SK-N-SH (cell line): ENCODE measurements at regions not wholly inside any gene's neighbourhood (a gene's known extent, or its start where the extent isn't known, plus 50 kb on each side); places are given as distances from the start of the nearest gene placed in this dataset.

ENCODE experiments used
- CTCF ChIA-PET: fragments of 300-600, 350-600 bp; formaldehyde crosslinking; extraction: SDS; loops from one replicate; lab custom pipeline; 2021; lab: Yijun Ruan, JAX
- POLR2A ChIA-PET: fragments of 350-600 bp; sonication (Branson Sonifier 250); formaldehyde crosslinking; extraction: SDS; loops from one replicate; lab custom pipeline; 2020; ENCODE audit warnings: antibody characterized with exemption, inconsistent platforms; lab: Yijun Ruan, JAX
- DNase-seq: peaks from one replicate; pipeline ENCODE4 v3.0.0; 2012
- H2AFZ ChIP-seq: fragments of 200-600 bp; sonication (generic); 2 replicates; pipeline ENCODE4 v1.8.1; 2016; ENCODE audit warnings: antibody characterized with exemption, mild to moderate bottlenecking, low read depth
- H3F3A ChIP-seq: fragments of 200-600 bp; sonication (generic); replicated peaks from 2 replicates; pipeline ENCODE3; 2016; ENCODE audit warnings: antibody characterized with exemption, mild to moderate bottlenecking; ENCODE audit not compliant: insufficient read depth
- H3K27ac ChIP-seq, 2 experiments: fragments of 200-500 bp in 1 of 2; fragments of 200-600 bp in 1 of 2; sonication (Bioruptor generic) in 1 of 2; sonication (generic), shearing (Covaris generic) in 1 of 2; 2 replicates each; pipeline versions ENCODE4 v1.5.1 to v1.6.1; 2014 to 2016; ENCODE audit warnings: low read depth in 2 of 2, inconsistent platforms in 1 of 2, low read length in 1 of 2, mild to moderate bottlenecking in 1 of 2, mixed read lengths in 1 of 2
- H3K27me3 ChIP-seq: fragments of 200-600 bp; sonication (generic), shearing (Covaris generic); 2 replicates; pipeline ENCODE4 v1.6.1; 2016; ENCODE audit warnings: mixed run types; ENCODE audit not compliant: insufficient read depth
- H3K36me3 ChIP-seq, 2 experiments: fragments of 200-500 bp in 1 of 2; fragments of 200-600 bp in 1 of 2; sonication (Bioruptor generic) in 1 of 2; sonication (generic) in 1 of 2; replicated peaks in 1 of 2; 2 replicates each; pipeline versions ENCODE3 to v1.5.1; 2014 to 2016; ENCODE audit warnings: low read length in 1 of 2, mild to moderate bottlenecking in 1 of 2; ENCODE audit not compliant: insufficient read depth in 2 of 2, control insufficient read depth in 1 of 2
- H3K4me1 ChIP-seq, 2 experiments: fragments of 200-500 bp in 1 of 2; fragments of 200-600 bp in 1 of 2; sonication (Bioruptor generic) in 1 of 2; sonication (generic), shearing (Covaris generic) in 1 of 2; 2 replicates each; pipeline versions ENCODE4 v1.5.1 to v1.6.1; 2014 to 2016; ENCODE audit warnings: low read depth in 1 of 2, low read length in 1 of 2, mixed run types in 1 of 2; ENCODE audit not compliant: insufficient read depth in 2 of 2, control insufficient read depth in 1 of 2
- H3K4me2 ChIP-seq: fragments of 200-600 bp; sonication (generic), shearing (Covaris generic); 2 replicates; pipeline ENCODE4 v1.6.1; 2017; ENCODE audit warnings: mixed run types
- H3K4me3 ChIP-seq, 2 experiments: fragments of 200-500 bp in 1 of 2; fragments of 200-600 bp in 1 of 2; sonication (Bioruptor generic) in 1 of 2; sonication (generic), shearing (Covaris generic) in 1 of 2; 2 replicates each; pipeline versions ENCODE4 v1.5.1 to v1.8.1; 2014 to 2016; ENCODE audit warnings: low read depth in 2 of 2, inconsistent platforms in 1 of 2, low read length in 1 of 2, mild to moderate bottlenecking in 1 of 2, mixed read lengths in 1 of 2, moderate library complexity in 1 of 2
- H3K79me2 ChIP-seq: fragments of 200-600 bp; sonication (generic); 2 replicates; pipeline ENCODE4 v1.8.1; 2017; ENCODE audit warnings: mild to moderate bottlenecking; ENCODE audit not compliant: insufficient read depth
- H3K9ac ChIP-seq: fragments of 200-600 bp; sonication (generic); 2 replicates; pipeline ENCODE4 v1.6.1; 2017; ENCODE audit warnings: mixed run types
- H3K9me2 ChIP-seq: fragments of 200-600 bp; sonication (generic); 2 replicates; pipeline ENCODE4 v1.6.1; 2017; ENCODE audit warnings: mixed run types
- H3K9me3 ChIP-seq: fragments of 200-600 bp; sonication (generic); 2 replicates; pipeline ENCODE4 v1.6.1; 2017; ENCODE audit warnings: mixed run types, mild to moderate bottlenecking, moderate library complexity
- H4K20me1 ChIP-seq: fragments of 200-600 bp; sonication (generic); 2 replicates; pipeline ENCODE4 v1.6.1; 2017; ENCODE audit warnings: mild to moderate bottlenecking, mixed run types; ENCODE audit not compliant: insufficient read depth
- CHD2 ChIP-seq: fragments of 150-350 bp; IDR thresholded peaks from 2 replicates; pipeline ENCODE4 v1.6.1; 2018; ENCODE audit warnings: low read length; ENCODE audit not compliant: partially characterized antibody
- EP300 ChIP-seq, 2 experiments: IDR thresholded peaks; 2 replicates each; pipeline versions ENCODE4 v1.4.0 to v1.6.1; 2012; ENCODE audit warnings: borderline replicate concordance in 1 of 2, low read depth in 1 of 2, low read length in 1 of 2
- FOSL2 ChIP-seq: IDR thresholded peaks from 2 replicates; pipeline ENCODE4 v1.4.0; 2012; ENCODE audit warnings: low read depth, mild to moderate bottlenecking, moderate library complexity, borderline replicate concordance
- GABPA ChIP-seq: IDR thresholded peaks from 2 replicates; pipeline ENCODE4 v1.4.0; 2012; ENCODE audit warnings: low read depth, mild to moderate bottlenecking
- GATA2 ChIP-seq: sonication (generic); formaldehyde crosslinking; IDR thresholded peaks from 2 replicates; pipeline ENCODE4 v1.5.0; 2020; ENCODE audit warnings: mild to moderate bottlenecking, missing genetic modification reagents
- MEF2A ChIP-seq: IDR thresholded peaks from 2 replicates; pipeline ENCODE4 v1.4.0; 2012; ENCODE audit warnings: low read depth, borderline replicate concordance
- NFIC ChIP-seq: IDR thresholded peaks from 2 replicates; pipeline ENCODE4 v1.4.0; 2012; ENCODE audit warnings: borderline replicate concordance
- NRF1 ChIP-seq: IDR thresholded peaks from 2 replicates; pipeline ENCODE4 v1.6.1; 2012; ENCODE audit warnings: low read depth, mild to moderate bottlenecking, low read length
- RCOR1 ChIP-seq: fragments of 150-350 bp; IDR thresholded peaks from 2 replicates; pipeline ENCODE4 v1.6.1; 2017; ENCODE audit warnings: antibody characterized with exemption, low read length
- TCF12 ChIP-seq: IDR thresholded peaks from 2 replicates; pipeline ENCODE4 v1.4.0; 2012
- TEAD4 ChIP-seq: IDR thresholded peaks from 2 replicates; pipeline ENCODE4 v1.4.0; 2012; ENCODE audit warnings: mild to moderate bottlenecking, borderline replicate concordance; ENCODE audit not compliant: insufficient read depth
- USF1 ChIP-seq: IDR thresholded peaks from 2 replicates; pipeline ENCODE4 v1.4.0; 2012; ENCODE audit warnings: low read depth, borderline replicate concordance
- USF2 ChIP-seq: fragments of 150-350 bp; IDR thresholded peaks from 2 replicates; pipeline ENCODE4 v1.6.1; 2017; ENCODE audit warnings: antibody characterized with exemption, low read length, low read depth, borderline replicate concordance
- YY1 ChIP-seq: IDR thresholded peaks from 2 replicates; pipeline ENCODE4 v1.4.0; 2012; ENCODE audit warnings: low read depth, mild to moderate bottlenecking
- WGBS: methylation state at CpG from one replicate; pipeline ENCODE4 v1.1.6; 2017; ENCODE audit warnings: low lambda C conversion rate; 5-methylcytosine and 5-hydroxymethylcytosine counted together
- TF ChIP-seq, protein P1 (sequence below): IDR thresholded peaks from 2 replicates; pipeline ENCODE4 v1.4.0; 2012; ENCODE audit warnings: low read depth, borderline replicate concordance

DNA sequence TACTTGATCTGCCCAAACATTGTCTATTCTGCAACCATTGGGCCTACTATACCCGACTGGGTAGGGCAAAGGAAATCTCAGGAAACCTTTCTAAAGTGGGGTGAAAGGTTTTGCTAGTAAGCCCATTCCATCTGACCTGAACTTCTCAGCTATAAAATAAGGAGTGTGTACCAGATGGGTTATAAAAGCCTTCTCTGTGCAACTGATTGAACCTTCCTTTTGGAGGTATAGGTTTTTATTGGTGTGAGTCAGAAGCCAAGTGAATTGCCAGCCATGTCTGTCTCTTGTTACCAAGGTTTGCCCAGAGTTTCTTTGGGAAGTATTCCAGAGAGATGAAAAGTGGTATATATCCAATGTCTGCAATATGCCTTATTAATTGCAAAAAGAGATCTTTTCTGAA is 1271.0 kb upstream of the WWC1 start:
- WGBS: 11% methylated on average over 1 of the region's 1 CpG
- no peaks in the 10 kb centered on the region for H3K79me2 ChIP-seq
- no peaks in the 10 kb centered on the region for H3F3A ChIP-seq
- DNase-seq: no peak
- POLR2A ChIA-PET: no interaction called here
- H4K20me1 ChIP-seq: no peaks in the 10 kb centered on the region
- no peak overlapping the region for H3K9ac ChIP-seq
- H3K4me1 ChIP-seq: no peaks in the 10 kb centered on the region; a peak in 1 of 4 replicates
- no peaks in the 10 kb centered on the region for H3K9me3 ChIP-seq
- H3K27ac ChIP-seq: no peak overlapping the region
- no peaks in the 10 kb centered on the region for H3K27me3 ChIP-seq
- no peaks in the 10 kb centered on the region for H3K36me3 ChIP-seq
- H3K4me3 ChIP-seq: no peak overlapping the region
- H2AFZ ChIP-seq: no peak overlapping the region
- no peaks in the 10 kb centered on the region for H3K9me2 ChIP-seq
- CTCF ChIA-PET: interaction anchor here (0.6 to 1.2 kb wide), 5 partner anchors 11 to 987 kb away, joined by 3 read pairs; no protein-coding TSS in a partner anchor
- H3K4me2 ChIP-seq: no peak overlapping the region
- TF ChIP-seq, protein P1, sequence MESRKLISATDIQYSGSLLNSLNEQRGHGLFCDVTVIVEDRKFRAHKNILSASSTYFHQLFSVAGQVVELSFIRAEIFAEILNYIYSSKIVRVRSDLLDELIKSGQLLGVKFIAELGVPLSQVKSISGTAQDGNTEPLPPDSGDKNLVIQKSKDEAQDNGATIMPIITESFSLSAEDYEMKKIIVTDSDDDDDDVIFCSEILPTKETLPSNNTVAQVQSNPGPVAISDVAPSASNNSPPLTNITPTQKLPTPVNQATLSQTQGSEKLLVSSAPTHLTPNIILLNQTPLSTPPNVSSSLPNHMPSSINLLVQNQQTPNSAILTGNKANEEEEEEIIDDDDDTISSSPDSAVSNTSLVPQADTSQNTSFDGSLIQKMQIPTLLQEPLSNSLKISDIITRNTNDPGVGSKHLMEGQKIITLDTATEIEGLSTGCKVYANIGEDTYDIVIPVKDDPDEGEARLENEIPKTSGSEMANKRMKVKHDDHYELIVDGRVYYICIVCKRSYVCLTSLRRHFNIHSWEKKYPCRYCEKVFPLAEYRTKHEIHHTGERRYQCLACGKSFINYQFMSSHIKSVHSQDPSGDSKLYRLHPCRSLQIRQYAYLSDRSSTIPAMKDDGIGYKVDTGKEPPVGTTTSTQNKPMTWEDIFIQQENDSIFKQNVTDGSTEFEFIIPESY: no peak
- no peak for TF ChIP-seq USF1
- TF ChIP-seq GABPA: no peak
- TF ChIP-seq RCOR1: no peak
- no peak for TF ChIP-seq EP300 (IDR thresholded peaks at IDR 0.05; ENCODE audit: borderline replicate concordance in 1 of 2, low read depth in 1 of 2, low read length in 1 of 2)
- no peak for TF ChIP-seq FOSL2
- TF ChIP-seq TEAD4: no peak

DNA sequence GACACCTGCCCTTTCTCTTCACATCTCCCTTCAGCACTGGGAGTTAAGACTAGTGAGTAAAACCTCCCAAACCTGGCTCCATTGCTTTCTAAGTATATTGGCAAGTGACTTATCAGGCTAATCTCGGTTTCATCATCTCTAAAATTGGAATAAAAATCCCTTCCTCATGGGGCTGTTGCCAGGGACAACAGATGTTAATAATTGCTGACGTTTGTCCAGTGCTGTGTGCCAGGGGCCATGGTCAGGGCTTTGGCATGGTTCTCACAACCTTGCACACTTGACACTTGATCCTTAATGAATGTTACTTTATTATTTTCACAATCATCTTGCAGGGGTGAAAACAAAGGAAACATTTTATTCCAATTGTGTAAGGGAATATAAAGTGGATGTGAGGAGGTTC is 1262.0 kb upstream of the WWC1 start:
- Histone ChIP-seq H3K79me2 (no peaks in the 10 kb centered on the region), H3K9me3 (no peaks in the 10 kb centered on the region), H3K36me3 (no peaks in the 10 kb centered on the region), H3K4me1 (peaks cover 0 to 6% of the 10 kb centered on the region in 2 experiments; a peak in 1 of 4 replicates), H4K20me1 (no peaks in the 10 kb centered on the region), H3K27ac (no peak overlapping the region), H3F3A (no peaks in the 10 kb centered on the region), H3K9me2 (no peaks in the 10 kb centered on the region), H2AFZ (no peak overlapping the region), H3K9ac (no peak overlapping the region), H3K4me3 (no peak overlapping the region), H3K4me2 (no peak overlapping the region), H3K27me3 (no peaks in the 10 kb centered on the region)
- 0% methylated on average over 2 of the region's 2 CpGs for WGBS
- ChIA-PET CTCF (interaction anchor here (1.0 kb wide), 2 partner anchors 19 to 531 kb away, joined by 3 read pairs; no protein-coding TSS in a partner anchor), POLR2A (no interaction called here)
- DNase-seq: peak; percentile 26
- TF ChIP-seq GABPA (no peak), YY1 (no peak), NRF1 (no peak), TCF12 (no peak), FOSL2 (no peak), NFIC (no peak), GATA2 (CRISPR knock-in tag) (no peak), USF2 (no peak), CHD2 (no peak), EP300 (IDR thresholded peaks at IDR 0.05; ENCODE audit: borderline replicate concordance in 1 of 2, low read depth in 1 of 2, low read length in 1 of 2) (no peak), MEF2A (no peak)
